ENCODE measurements at regions not wholly inside any gene's neighbourhood (a gene's known extent, or its start where the extent isn't known, plus 50 kb on each side); places are given as distances from the start of the nearest gene placed in this dataset.

GRCh38 chr17:77421630-77421972, 280.8 kb downstream of the SEC14L1 start:
- Histone ChIP-seq H3K27me3 (no peaks in the 10 kb centered on the region), H3K9me3 (no peaks in the 10 kb centered on the region), H3K27ac (peak overlapping the region; percentile 15 to 77), H3K36me3 (no peaks in the 10 kb centered on the region), H3K4me1 (peaks cover 0 to 78% of the 10 kb centered on the region in 2 donors), H3K4me3 (no peak overlapping the region)
- TF ChIP-seq, protein P1, sequence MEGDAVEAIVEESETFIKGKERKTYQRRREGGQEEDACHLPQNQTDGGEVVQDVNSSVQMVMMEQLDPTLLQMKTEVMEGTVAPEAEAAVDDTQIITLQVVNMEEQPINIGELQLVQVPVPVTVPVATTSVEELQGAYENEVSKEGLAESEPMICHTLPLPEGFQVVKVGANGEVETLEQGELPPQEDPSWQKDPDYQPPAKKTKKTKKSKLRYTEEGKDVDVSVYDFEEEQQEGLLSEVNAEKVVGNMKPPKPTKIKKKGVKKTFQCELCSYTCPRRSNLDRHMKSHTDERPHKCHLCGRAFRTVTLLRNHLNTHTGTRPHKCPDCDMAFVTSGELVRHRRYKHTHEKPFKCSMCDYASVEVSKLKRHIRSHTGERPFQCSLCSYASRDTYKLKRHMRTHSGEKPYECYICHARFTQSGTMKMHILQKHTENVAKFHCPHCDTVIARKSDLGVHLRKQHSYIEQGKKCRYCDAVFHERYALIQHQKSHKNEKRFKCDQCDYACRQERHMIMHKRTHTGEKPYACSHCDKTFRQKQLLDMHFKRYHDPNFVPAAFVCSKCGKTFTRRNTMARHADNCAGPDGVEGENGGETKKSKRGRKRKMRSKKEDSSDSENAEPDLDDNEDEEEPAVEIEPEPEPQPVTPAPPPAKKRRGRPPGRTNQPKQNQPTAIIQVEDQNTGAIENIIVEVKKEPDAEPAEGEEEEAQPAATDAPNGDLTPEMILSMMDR (IDR thresholded peaks at IDR 0.05) = no peak
- DNase-seq (ENCODE audit: low spot score) = no peak

- H3K4me1 ChIP-seq = peaks cover 0 to 84% of the 10 kb centered on the region in 2 donors
- peak overlapping the region; percentile 15 to 77 for H3K27ac ChIP-seq
Observed at GRCh38 chr17:77422104-77422747, 281.5 kb downstream of the SEC14L1 start.

DNA sequence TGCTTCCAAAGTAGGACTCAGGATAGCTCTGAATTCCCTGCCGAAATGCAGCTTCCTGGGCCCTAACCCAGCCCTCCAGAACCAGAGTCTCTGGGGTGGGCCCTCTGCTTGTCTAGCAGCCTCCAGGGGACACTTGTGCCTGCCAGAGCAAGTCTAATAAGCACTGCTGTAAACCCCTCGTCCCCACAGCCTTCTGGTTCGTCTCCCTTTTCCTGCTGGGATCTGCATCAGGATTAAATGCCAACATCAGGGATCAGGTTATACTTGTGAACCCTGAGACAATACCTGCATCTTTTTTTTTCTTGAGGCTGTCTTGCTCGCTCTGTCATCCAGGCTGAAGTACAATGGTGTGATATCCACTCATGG, 282.0 kb downstream of the SEC14L1 start:
- TF ChIP-seq, protein P1 (IDR thresholded peaks at IDR 0.05) = no peak
- no peaks in the 10 kb centered on the region for H3K27me3 ChIP-seq

More at GRCh38 chr17:77422104-77422747, 281.5 kb downstream of the SEC14L1 start:
- TF ChIP-seq, protein P1 (IDR thresholded peaks at IDR 0.05) = no peak
- H3K36me3 ChIP-seq = no peaks in the 10 kb centered on the region
- no peaks in the 10 kb centered on the region for H3K27me3 ChIP-seq
- no peak overlapping the region for H3K4me3 ChIP-seq
- DNase-seq (ENCODE audit: low spot score) = no peak
- no peaks in the 10 kb centered on the region for H3K9me3 ChIP-seq

GRCh38 chr17:77423589-77424451, 283.1 kb downstream of the SEC14L1 start:
- H3K4me3 ChIP-seq = no peak overlapping the region
- TF ChIP-seq, protein P1 (IDR thresholded peaks at IDR 0.05) = no peak
- DNase-seq (ENCODE audit: low spot score) = peak; percentile 94
- no peaks in the 10 kb centered on the region for H3K9me3 ChIP-seq
- H3K36me3 ChIP-seq = no peaks in the 10 kb centered on the region
- peak overlapping the region; percentile 77 to 90 for H3K27ac ChIP-seq
- no peaks in the 10 kb centered on the region for H3K27me3 ChIP-seq
- H3K4me1 ChIP-seq = peaks cover 0 to 99% of the 10 kb centered on the region in 2 donors

More for the DNA sequence above, 282.0 kb downstream of the SEC14L1 start:
- H3K9me3 ChIP-seq = no peaks in the 10 kb centered on the region
- H3K36me3 ChIP-seq = no peaks in the 10 kb centered on the region
- no peak overlapping the region for H3K4me3 ChIP-seq
- peaks cover 0 to 89% of the 10 kb centered on the region in 2 donors for H3K4me1 ChIP-seq
- peak overlapping the region in 1 of 2 donors; percentile 77 for H3K27ac ChIP-seq
- DNase-seq (ENCODE audit: low spot score) = no peak

- peaks cover 0 to 99% of the 10 kb centered on the region in 2 donors for H3K4me1 ChIP-seq
- H3K27me3 ChIP-seq = no peaks in the 10 kb centered on the region
- no peaks in the 10 kb centered on the region for H3K9me3 ChIP-seq
- H3K4me3 ChIP-seq = no peak overlapping the region
- DNase-seq (ENCODE audit: low spot score) = peak; percentile 90
- peak overlapping the region; percentile 77 to 90 for H3K27ac ChIP-seq
- TF ChIP-seq, protein P1 (IDR thresholded peaks at IDR 0.05) = peak in 1 of 2 donors; percentile 8
- no peaks in the 10 kb centered on the region for H3K36me3 ChIP-seq
Observed at GRCh38 chr17:77424585-77425344, 284.0 kb downstream of the SEC14L1 start.

All from right atrium auricular region (tissue), 2 donors.